Transverse colon (tissue), 4 donors: ENCODE measurements at regions not wholly inside any gene's neighbourhood (a gene's known extent, or its start where the extent isn't known, plus 50 kb on each side); places are given as distances from the start of the nearest gene placed in this dataset.

Source experiments
- DNase-seq: peaks from one replicate; pipeline ENCODE4 v3.0.0-alpha.2; 2019
- H3K27ac ChIP-seq, 4 donors: fragments of 200-600 bp; sonication (generic); 2 replicates each; pipeline ENCODE4 v1.5.1; 2016 to 2018; ENCODE audit warnings: inconsistent platforms in 4 of 4
- H3K27me3 ChIP-seq: fragments of 200-600 bp; sonication (generic); 2 replicates; pipeline ENCODE4 v1.5.1; 2017; ENCODE audit warnings: inconsistent platforms
- H3K36me3 ChIP-seq, 4 donors: fragments of 200-600 bp; sonication (generic); 2 replicates each; pipeline ENCODE4 v1.5.1; 2017 to 2019; ENCODE audit warnings: inconsistent platforms in 4 of 4
- H3K4me1 ChIP-seq, 4 donors: fragments of 200-600 bp; sonication (generic); 2 replicates each; pipeline ENCODE4 v1.5.1; 2017 to 2020; ENCODE audit warnings: inconsistent platforms in 4 of 4
- H3K4me3 ChIP-seq, 4 donors: fragments of 200-600 bp; sonication (generic); 1 replicate in 1 of 4; 2 replicates in 3 of 4; pipeline versions ENCODE4 v1.5.1 to v1.6.1; 2017 to 2019; ENCODE audit warnings: inconsistent platforms in 4 of 4
- H3K9me3 ChIP-seq, 2 donors: fragments of 200-600 bp; sonication (generic); 2 replicates each; pipeline ENCODE4 v1.5.1; 2017 to 2019; ENCODE audit warnings: inconsistent platforms in 2 of 2
- EP300 ChIP-seq: sonication (generic); formaldehyde crosslinking; IDR thresholded peaks from one replicate; pipeline ENCODE4 v1.6.1; 2017; ENCODE audit warnings: antibody characterized with exemption, low read depth
- POLR2A ChIP-seq: fragments of 450-650 bp; IDR thresholded peaks from one replicate; pipeline ENCODE4 v1.6.1; 2016; ENCODE audit warnings: antibody characterized with exemption, mild to moderate bottlenecking, moderate library complexity
- POLR2AphosphoS5 ChIP-seq, 3 donors: sonication (generic); formaldehyde crosslinking; IDR thresholded peaks; one replicate each; pipeline ENCODE4 v1.6.1; 2016; ENCODE audit warnings: antibody characterized with exemption in 3 of 3
- WGBS, 2 donors: methylation state at CpG; one replicate each; pipeline ENCODE4 v1.1.5; 2018; ENCODE audit warnings: low coverage in 1 of 2; 5-methylcytosine and 5-hydroxymethylcytosine counted together
- in situ Hi-C, 4 donors: fragments of 200-750 bp; cut with MboI; loops; one replicate each; pipeline versions ENCODE4 v1.15.0 to v1.15.1; 2017; ENCODE audit warnings: low sequenced_read_pairs in 3 of 4, low pct_ligation_motif_present in 1 of 4, low pct_unique_long_range_greater_than_20kb in 1 of 4
- intact Hi-C: fragments of 100-400 bp; cut with DNase I; formaldehyde crosslinking; loops from one replicate; pipeline ENCODE4 v1.15.1; 2023; ENCODE audit warnings: low total_unique reads
- TF ChIP-seq, protein P1 (sequence below), 5 experiments: fragments of 200-600 bp in 3 of 5; fragments of 450-650 bp in 2 of 5; sonication (generic) in 3 of 5; IDR thresholded peaks; 1 replicate in 2 of 5; 2 replicates in 3 of 5; pipeline ENCODE4 v1.5.1; 2016 to 2017; ENCODE audit warnings: antibody characterized with exemption in 5 of 5, inconsistent platforms in 3 of 5, mild to moderate bottlenecking in 2 of 5, moderate library complexity in 1 of 5

- no peak overlapping the region for H3K4me3 ChIP-seq
- intact Hi-C loops, result no loop called here
- no peaks in the 10 kb centered on the region for H3K27me3 ChIP-seq
- H3K36me3 ChIP-seq, result no peaks in the 10 kb centered on the region
- no peak for TF ChIP-seq EP300
- TF ChIP-seq, protein P1, sequence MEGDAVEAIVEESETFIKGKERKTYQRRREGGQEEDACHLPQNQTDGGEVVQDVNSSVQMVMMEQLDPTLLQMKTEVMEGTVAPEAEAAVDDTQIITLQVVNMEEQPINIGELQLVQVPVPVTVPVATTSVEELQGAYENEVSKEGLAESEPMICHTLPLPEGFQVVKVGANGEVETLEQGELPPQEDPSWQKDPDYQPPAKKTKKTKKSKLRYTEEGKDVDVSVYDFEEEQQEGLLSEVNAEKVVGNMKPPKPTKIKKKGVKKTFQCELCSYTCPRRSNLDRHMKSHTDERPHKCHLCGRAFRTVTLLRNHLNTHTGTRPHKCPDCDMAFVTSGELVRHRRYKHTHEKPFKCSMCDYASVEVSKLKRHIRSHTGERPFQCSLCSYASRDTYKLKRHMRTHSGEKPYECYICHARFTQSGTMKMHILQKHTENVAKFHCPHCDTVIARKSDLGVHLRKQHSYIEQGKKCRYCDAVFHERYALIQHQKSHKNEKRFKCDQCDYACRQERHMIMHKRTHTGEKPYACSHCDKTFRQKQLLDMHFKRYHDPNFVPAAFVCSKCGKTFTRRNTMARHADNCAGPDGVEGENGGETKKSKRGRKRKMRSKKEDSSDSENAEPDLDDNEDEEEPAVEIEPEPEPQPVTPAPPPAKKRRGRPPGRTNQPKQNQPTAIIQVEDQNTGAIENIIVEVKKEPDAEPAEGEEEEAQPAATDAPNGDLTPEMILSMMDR (IDR thresholded peaks at IDR 0.05), result no peak
- TF ChIP-seq POLR2A, result no peak
- TF ChIP-seq POLR2AphosphoS5 (IDR thresholded peaks at IDR 0.05), result no peak
- H3K27ac ChIP-seq, result no peak overlapping the region
- no peaks in the 10 kb centered on the region for H3K9me3 ChIP-seq
- in situ Hi-C loops, result no loop called here
- H3K4me1 ChIP-seq, result no peaks in the 10 kb centered on the region
- 77 to 84% methylated on average over 3 of the region's 3 CpGs for WGBS, 2 donors
- no peak for DNase-seq
Measured at GRCh38 chr2:122864728-122865127, 1109.3 kb downstream of the TSN start.

DNA sequence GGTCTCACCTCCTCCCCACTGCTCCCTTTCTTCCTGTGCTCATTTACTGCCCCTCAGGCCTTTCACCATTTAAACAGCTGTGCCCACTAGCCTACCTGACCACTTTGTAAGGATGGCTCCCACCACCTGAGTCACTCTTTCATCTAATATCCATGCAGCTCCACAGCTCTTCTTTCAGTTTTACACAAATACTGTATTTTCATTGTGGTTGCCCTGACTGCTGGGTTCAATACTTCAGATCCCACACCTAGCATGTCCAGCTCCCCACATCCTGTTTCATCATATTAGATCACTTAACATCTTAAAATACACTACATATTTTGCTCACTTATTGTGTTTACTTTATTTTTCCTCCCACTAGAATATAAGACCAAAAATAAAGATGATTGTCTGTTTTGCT is 1110.6 kb downstream of the TSN start:
- H3K4me3 ChIP-seq, result no peak overlapping the region
- no peaks in the 10 kb centered on the region for H3K36me3 ChIP-seq
- H3K9me3 ChIP-seq, result no peaks in the 10 kb centered on the region
- H3K27me3 ChIP-seq, result no peaks in the 10 kb centered on the region
- H3K27ac ChIP-seq, result no peak overlapping the region
- in situ Hi-C loops (no loop called here), intact Hi-C loops (no loop called here)
- TF ChIP-seq EP300, result no peak
- no peak for TF ChIP-seq POLR2AphosphoS5 (IDR thresholded peaks at IDR 0.05)
- no peak for TF ChIP-seq POLR2A
- no peak for DNase-seq
- no peaks in the 10 kb centered on the region for H3K4me1 ChIP-seq

- intact Hi-C loops (no loop called here), in situ Hi-C loops (no loop called here)
- 64 to 81% methylated on average over 3 of the region's 3 CpGs for WGBS, 2 donors
Measured at GRCh38 chr2:122867941-122868340, 1112.5 kb downstream of the TSN start.

DNA sequence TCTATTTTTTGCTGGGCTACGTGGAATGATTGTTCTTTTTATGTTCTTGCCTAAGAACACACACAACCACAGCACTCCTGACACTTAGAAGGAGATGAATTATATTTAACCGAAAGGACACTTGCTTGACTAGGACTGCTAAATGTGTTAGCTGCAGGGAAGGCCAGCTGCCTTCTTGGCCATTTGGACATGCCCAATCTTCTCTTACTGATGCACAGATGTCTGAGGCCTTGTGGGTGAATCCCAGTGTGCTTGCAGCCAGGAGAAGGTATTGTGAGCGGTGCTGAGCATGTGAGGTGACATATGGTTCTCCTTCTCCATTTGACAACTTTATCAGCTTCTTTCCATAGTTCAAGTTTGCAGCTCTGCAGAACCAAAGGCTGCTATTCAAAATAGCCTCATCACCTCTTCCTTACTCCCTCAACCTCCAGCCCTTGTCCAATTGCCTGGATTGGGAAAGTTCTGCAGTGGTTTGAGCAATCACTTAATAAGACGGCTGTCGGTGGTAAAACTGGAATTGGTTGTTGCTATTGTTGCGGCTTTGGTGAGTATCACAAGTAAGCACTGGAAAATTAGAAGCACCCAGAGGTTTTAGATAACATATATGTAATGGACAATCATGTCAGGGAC is 1113.3 kb downstream of the TSN start:
- intact Hi-C loops, result no loop called here
- Histone ChIP-seq H3K4me3 (no peak overlapping the region), H3K36me3 (no peaks in the 10 kb centered on the region), H3K27ac (no peak overlapping the region), H3K27me3 (no peaks in the 10 kb centered on the region), H3K4me1 (no peaks in the 10 kb centered on the region), H3K9me3 (no peaks in the 10 kb centered on the region)
- DNase-seq, result no peak
- TF ChIP-seq, protein P1 (IDR thresholded peaks at IDR 0.05), result no peak
- TF ChIP-seq POLR2AphosphoS5 (IDR thresholded peaks at IDR 0.05) (no peak), POLR2A (no peak), EP300 (no peak)
- 89% methylated on average over 5 to 6 of the region's 6 CpGs for WGBS, 2 donors
- in situ Hi-C loops, result no loop called here

More at GRCh38 chr2:122867941-122868340, 1112.5 kb downstream of the TSN start:
- H3K27me3 ChIP-seq, result no peaks in the 10 kb centered on the region
- H3K4me1 ChIP-seq, result no peaks in the 10 kb centered on the region
- no peak overlapping the region for H3K27ac ChIP-seq
- H3K9me3 ChIP-seq, result no peaks in the 10 kb centered on the region
- TF ChIP-seq, protein P1 (IDR thresholded peaks at IDR 0.05), result no peak
- no peak overlapping the region for H3K4me3 ChIP-seq
- no peaks in the 10 kb centered on the region for H3K36me3 ChIP-seq
- DNase-seq, result no peak

- TF ChIP-seq EP300 (no peak), POLR2A (no peak), POLR2AphosphoS5 (IDR thresholded peaks at IDR 0.05) (no peak)
- TF ChIP-seq, protein P1 (IDR thresholded peaks at IDR 0.05), result no peak
- Histone ChIP-seq H3K27ac (no peak overlapping the region), H3K9me3 (no peaks in the 10 kb centered on the region), H3K36me3 (no peaks in the 10 kb centered on the region), H3K4me3 (no peak overlapping the region), H3K27me3 (no peaks in the 10 kb centered on the region), H3K4me1 (no peaks in the 10 kb centered on the region)
- intact Hi-C loops, result no loop called here
- 67 to 80% methylated on average over 1 to 2 of the region's 2 CpGs for WGBS, 2 donors
- in situ Hi-C loops, result no loop called here
- no peak for DNase-seq
Measured at GRCh38 chr2:122873951-122874350, 1118.5 kb downstream of the TSN start.
